ENCODE measurements at regions not wholly inside any gene's neighbourhood (a gene's known extent, or its start where the extent isn't known, plus 50 kb on each side); places are given as distances from the start of the nearest gene placed in this dataset.

- CTCF ChIA-PET, result no interaction called here
- no peak overlapping the region for H3K4me3 ChIP-seq (ENCODE audit: low read depth, low read length)
- no peak for DNase-seq (ENCODE audit: low read depth, low spot score)
- no peak for TF ChIP-seq CTCF (IDR thresholded peaks at IDR 0.05; ENCODE audit: insufficient read depth, low read length, missing control alignments)
- POLR2A ChIA-PET, result no interaction called here
These were observed 2054.9 kb downstream of the PCDH7 start for GRCh38 chr4:32775049-32775448.

GRCh38 chr4:32776435-32777203, 2056.4 kb downstream of the PCDH7 start:
- CTCF ChIA-PET, result no interaction called here
- no peak for TF ChIP-seq CTCF (IDR thresholded peaks at IDR 0.05; ENCODE audit: insufficient read depth, low read length, missing control alignments)

GRCh38 chr4:32778025-32778424, 2057.9 kb downstream of the PCDH7 start:
- ChIA-PET POLR2A (no interaction called here), CTCF (no interaction called here)
- TF ChIP-seq CTCF (IDR thresholded peaks at IDR 0.05; ENCODE audit: insufficient read depth, low read length, missing control alignments), result no peak
- H3K4me3 ChIP-seq (ENCODE audit: low read depth, low read length), result no peak overlapping the region
- DNase-seq (ENCODE audit: low read depth, low spot score), result no peak

More at GRCh38 chr4:32776435-32777203, 2056.4 kb downstream of the PCDH7 start:
- POLR2A ChIA-PET, result no interaction called here
- DNase-seq (ENCODE audit: low read depth, low spot score), result no peak
- H3K4me3 ChIP-seq (ENCODE audit: low read depth, low read length), result no peak overlapping the region

DNA sequence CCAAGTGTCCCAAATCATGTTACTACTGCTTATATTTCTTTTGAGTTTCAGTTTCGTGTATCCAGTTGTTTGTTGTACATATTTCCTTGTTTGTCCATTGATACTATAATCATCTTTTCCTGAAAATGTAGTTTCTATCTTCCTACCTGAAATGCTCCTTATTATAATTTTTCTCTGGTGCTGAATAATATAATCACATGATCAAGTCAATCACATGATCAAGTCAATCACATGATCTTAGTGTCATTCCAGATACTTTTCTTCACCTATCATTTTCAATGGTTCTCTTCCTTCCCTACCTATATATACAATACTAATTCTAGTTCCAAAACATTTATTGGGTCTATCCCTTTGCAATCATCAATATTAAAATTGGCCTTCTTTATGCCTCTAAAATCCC, 2058.8 kb downstream of the PCDH7 start:
- ChIA-PET CTCF (no interaction called here), POLR2A (no interaction called here)
- DNase-seq (ENCODE audit: low read depth, low spot score), result no peak
- TF ChIP-seq CTCF (IDR thresholded peaks at IDR 0.05; ENCODE audit: insufficient read depth, low read length, missing control alignments), result no peak
- no peak overlapping the region for H3K4me3 ChIP-seq (ENCODE audit: low read depth, low read length)

- no peak for DNase-seq (ENCODE audit: low read depth, low spot score)
- TF ChIP-seq CTCF (IDR thresholded peaks at IDR 0.05; ENCODE audit: insufficient read depth, low read length, missing control alignments), result no peak
- no peak overlapping the region for H3K4me3 ChIP-seq (ENCODE audit: low read depth, low read length)
- ChIA-PET CTCF (no interaction called here), POLR2A (no interaction called here)
These were observed 2068.9 kb downstream of the PCDH7 start for GRCh38 chr4:32789026-32789608.

- CTCF ChIA-PET, result no interaction called here
These were observed 2070.6 kb downstream of the PCDH7 start for GRCh38 chr4:32790803-32791202.

More at GRCh38 chr4:32790803-32791202, 2070.6 kb downstream of the PCDH7 start:
- TF ChIP-seq CTCF (IDR thresholded peaks at IDR 0.05; ENCODE audit: insufficient read depth, low read length, missing control alignments), result no peak
- POLR2A ChIA-PET, result no interaction called here
- no peak overlapping the region for H3K4me3 ChIP-seq (ENCODE audit: low read depth, low read length)
- DNase-seq (ENCODE audit: low read depth, low spot score), result no peak
